H1 (cell line): ENCODE measurements at regions not wholly inside any gene's neighbourhood (a gene's known extent, or its start where the extent isn't known, plus 50 kb on each side); places are given as distances from the start of the nearest gene placed in this dataset.

Experiments used
- CTCF ChIA-PET: fragments of 300-600 bp; sonication (Branson Sonifier 250); formaldehyde crosslinking; loops from one replicate; lab custom pipeline; 2021; ENCODE audit not compliant: partially characterized antibody; lab: Charles Lee
- POLR2A ChIA-PET: fragments of 300-600 bp; sonication (Branson Sonifier 250); formaldehyde crosslinking; loops from one replicate; lab custom pipeline; 2021; ENCODE audit warnings: inconsistent platforms; ENCODE audit not compliant: partially characterized antibody; lab: Charles Lee
- DNase-seq, 2 experiments: peaks; one replicate each; pipeline versions ENCODE4 v3.0.0 to v3.0.0-alpha.2; 2010 to 2022; ENCODE audit warnings: low spot score in 2 of 2, low read depth in 1 of 2, mixed read lengths in 1 of 2
- FAIRE-seq: peaks from 2 replicates; lab custom pipeline; 2011; peaks lifted over from hg19 to GRCh38; lab: Jason Lieb, UNC
- H2AFZ ChIP-seq: 2 replicates; pipeline ENCODE4 v1.8.1; 2012; ENCODE audit warnings: low read length, inconsistent platforms
- H2AK5ac ChIP-seq: 2 replicates; pipeline ENCODE4 v1.6.1; 2013; ENCODE audit warnings: low read depth, low read length
- H2BK120ac ChIP-seq: replicated peaks from 2 replicates; pipeline ENCODE3; 2013; ENCODE audit warnings: low read depth, low read length, inconsistent platforms
- H2BK12ac ChIP-seq: 2 replicates; pipeline ENCODE4 v1.6.1; 2013; ENCODE audit warnings: low read depth, low read length
- H2BK15ac ChIP-seq: 2 replicates; pipeline ENCODE4 v1.6.1; 2013; ENCODE audit warnings: low read length
- H2BK20ac ChIP-seq: 2 replicates; pipeline ENCODE4 v1.6.1; 2013; ENCODE audit warnings: low read length
- H2BK5ac ChIP-seq: 2 replicates; pipeline ENCODE4 v1.6.1; 2013; ENCODE audit warnings: low read depth, low read length
- H3K14ac ChIP-seq: 2 replicates; pipeline ENCODE4 v1.6.1; 2013; ENCODE audit warnings: inconsistent platforms; ENCODE audit not compliant: insufficient read length
- H3K18ac ChIP-seq: 2 replicates; pipeline ENCODE4 v1.6.1; 2013; ENCODE audit warnings: low read length; ENCODE audit errors: extremely low read depth
- H3K23ac ChIP-seq: 2 replicates; pipeline ENCODE4 v1.6.1; 2013; ENCODE audit warnings: inconsistent platforms; ENCODE audit not compliant: insufficient read length
- H3K23me2 ChIP-seq: 2 replicates; pipeline ENCODE4 v1.6.1; 2013; ENCODE audit warnings: low read depth, low read length
- H3K27ac ChIP-seq: 2 replicates; pipeline ENCODE4 v1.6.1; 2011; ENCODE audit warnings: low read depth, low read length, inconsistent platforms
- H3K27me3 ChIP-seq, 4 experiments: replicated peaks in 1 of 4; 1 replicate in 1 of 4; 2 replicates in 3 of 4; pipeline versions ENCODE4 v1.6.1 to v1.8.1; 2011 to 2013; ENCODE audit warnings: low read length in 3 of 4, mild to moderate bottlenecking in 3 of 4, inconsistent platforms in 2 of 4, mixed read lengths in 2 of 4, moderate library complexity in 1 of 4; ENCODE audit not compliant: control insufficient read depth in 3 of 4, insufficient read depth in 3 of 4; ENCODE audit errors: extremely low read depth in 1 of 4
- H3K36me3 ChIP-seq, 4 experiments: 2 replicates each; pipeline versions ENCODE4 v1.6.1 to v1.8.1; 2011 to 2013; ENCODE audit warnings: mild to moderate bottlenecking in 4 of 4, low read length in 3 of 4, moderate library complexity in 2 of 4, control low read depth in 1 of 4, inconsistent platforms in 1 of 4; ENCODE audit not compliant: insufficient read depth in 4 of 4, control insufficient read depth in 2 of 4
- H3K4ac ChIP-seq: replicated peaks from 2 replicates; pipeline ENCODE3; 2013; ENCODE audit warnings: low read length, low read depth, mixed read lengths, inconsistent platforms; ENCODE audit not compliant: insufficient read length
- H3K4me1 ChIP-seq, 4 experiments: replicated peaks in 1 of 4; 1 replicate in 1 of 4; 2 replicates in 3 of 4; pipeline versions ENCODE4 v1.6.1 to v1.8.1; 2011 to 2013; ENCODE audit warnings: low read length in 3 of 4, inconsistent platforms in 2 of 4, mixed read lengths in 1 of 4; ENCODE audit not compliant: insufficient read depth in 4 of 4, control insufficient read depth in 3 of 4
- H3K4me2 ChIP-seq, 2 experiments: 2 replicates each; pipeline versions ENCODE4 v1.6.1 to v1.8.1; 2011 to 2013; ENCODE audit warnings: low read depth in 2 of 2, low read length in 2 of 2, control low read depth in 1 of 2, inconsistent platforms in 1 of 2, mild to moderate bottlenecking in 1 of 2; ENCODE audit not compliant: insufficient read depth in 1 of 2
- H3K4me3 ChIP-seq, 4 experiments: fragments of 200-600, 300-600 bp in 1 of 4; sonication (generic), shearing (Covaris generic), sonication (Bioruptor Twin) in 1 of 4; 2 replicates each; pipeline versions ENCODE4 v1.5.1 to v1.8.1; 2011 to 2016; ENCODE audit warnings: low read length in 4 of 4, low read depth in 3 of 4, control low read depth in 2 of 4, inconsistent platforms in 2 of 4, mild to moderate bottlenecking in 2 of 4, mixed read lengths in 1 of 4, moderate library complexity in 1 of 4; ENCODE audit not compliant: insufficient read depth in 2 of 4; ENCODE audit errors: extremely low read depth in 1 of 4
- H3K56ac ChIP-seq: replicated peaks from 2 replicates; pipeline ENCODE3; 2013; ENCODE audit warnings: low read depth, mild to moderate bottlenecking, mixed read lengths, low read length, inconsistent platforms; ENCODE audit not compliant: insufficient read length
- H3K79me1 ChIP-seq: 2 replicates; pipeline ENCODE4 v1.6.1; 2013; ENCODE audit warnings: low read depth, low read length, control low read depth
- H3K79me2 ChIP-seq, 2 experiments: 2 replicates each; pipeline versions ENCODE4 v1.6.1 to v1.8.1; 2012 to 2013; ENCODE audit warnings: low read length in 2 of 2, mild to moderate bottlenecking in 2 of 2, inconsistent platforms in 1 of 2; ENCODE audit not compliant: insufficient read depth in 2 of 2, control insufficient read depth in 1 of 2
- H3K9ac ChIP-seq, 4 experiments: replicated peaks in 1 of 4; 1 replicate in 1 of 4; 2 replicates in 3 of 4; pipeline versions ENCODE4 v1.6.1 to v1.8.1; 2011 to 2013; ENCODE audit warnings: low read depth in 3 of 4, low read length in 3 of 4, control low read depth in 2 of 4, mild to moderate bottlenecking in 2 of 4, moderate library complexity in 2 of 4, inconsistent platforms in 1 of 4; ENCODE audit errors: extremely low read depth in 1 of 4
- H3K9me3 ChIP-seq, 2 experiments: 2 replicates each; pipeline versions ENCODE4 v1.6.1 to v1.8.1; 2012 to 2013; ENCODE audit warnings: mild to moderate bottlenecking in 2 of 2, moderate library complexity in 2 of 2, control low read depth in 1 of 2, inconsistent platforms in 1 of 2, low read depth in 1 of 2, low read length in 1 of 2, mixed read lengths in 1 of 2; ENCODE audit not compliant: insufficient read depth in 2 of 2
- H4K20me1 ChIP-seq, 2 experiments: replicated peaks in 1 of 2; 2 replicates each; pipeline versions ENCODE3 to v1.8.1; 2011 to 2013; ENCODE audit warnings: inconsistent platforms in 2 of 2, low read length in 2 of 2, mild to moderate bottlenecking in 1 of 2; ENCODE audit not compliant: insufficient read depth in 2 of 2, control insufficient read depth in 1 of 2
- H4K5ac ChIP-seq: 2 replicates; pipeline ENCODE4 v1.6.1; 2013; ENCODE audit warnings: low read length, low read depth, mixed read lengths, inconsistent platforms; ENCODE audit not compliant: insufficient read length
- H4K8ac ChIP-seq: 2 replicates; pipeline ENCODE4 v1.8.0; 2013; ENCODE audit warnings: mild to moderate bottlenecking, moderate library complexity, low read length, inconsistent platforms; ENCODE audit not compliant: insufficient read depth; ENCODE audit errors: extremely low read depth
- H4K91ac ChIP-seq: replicated peaks from 2 replicates; pipeline ENCODE3; 2013; ENCODE audit warnings: low read length, mixed read lengths, inconsistent platforms; ENCODE audit not compliant: insufficient read length
- CBX8 ChIP-seq: fragments of 300-800, 300-1000 bp; sonication (generic); IDR thresholded peaks from 2 replicates; pipeline ENCODE4 v1.7.1; 2016; ENCODE audit warnings: low read depth, low read length, borderline replicate concordance
- CHD2 ChIP-seq: IDR thresholded peaks from 2 replicates; pipeline ENCODE4 v1.6.1; 2012; ENCODE audit warnings: low read length, improper control_type of control experiment
- E2F6 ChIP-seq: IDR thresholded peaks from 2 replicates; pipeline ENCODE4 v1.6.1; 2012; ENCODE audit warnings: inconsistent platforms
- EGR1 ChIP-seq: IDR thresholded peaks from 2 replicates; pipeline ENCODE4 v1.6.1; 2011; ENCODE audit warnings: low read depth, low read length, borderline replicate concordance
- EP300 ChIP-seq, 2 experiments: IDR thresholded peaks; 1 replicate in 1 of 2; 2 replicates in 1 of 2; pipeline ENCODE4 v1.6.1; 2011 to 2012; ENCODE audit warnings: low read depth in 2 of 2, low read length in 2 of 2, mild to moderate bottlenecking in 2 of 2, borderline replicate concordance in 1 of 2, inconsistent platforms in 1 of 2, moderate library complexity in 1 of 2
- EZH2 ChIP-seq: fragments of 200-600 bp; sonication (generic); IDR thresholded peaks from 2 replicates; pipeline ENCODE4 v1.7.1; 2012; ENCODE audit warnings: low read depth, mild to moderate bottlenecking, moderate library complexity, low read length, inconsistent platforms; ENCODE audit not compliant: severe bottlenecking
- GTF2F1 ChIP-seq: IDR thresholded peaks from 2 replicates; pipeline ENCODE4 v1.6.1; 2012; ENCODE audit warnings: low read depth, low read length, improper control_type of control experiment, borderline replicate concordance
- JUND ChIP-seq: IDR thresholded peaks from 2 replicates; pipeline ENCODE4 v1.6.1; 2011; ENCODE audit warnings: mild to moderate bottlenecking, improper control_type of control experiment, low read length
- KDM4A ChIP-seq: IDR thresholded peaks from one replicate; pipeline ENCODE4 v1.7.1; 2012; ENCODE audit warnings: low read depth, mild to moderate bottlenecking, moderate library complexity, low read length, inconsistent platforms; ENCODE audit not compliant: severe bottlenecking
- SIN3A ChIP-seq, 2 experiments: IDR thresholded peaks in 1 of 2; conservative IDR thresholded peaks in 1 of 2; 2 replicates each; pipeline ENCODE4 v1.6.1; 2011 to 2012; ENCODE audit warnings: low read length in 2 of 2, improper control_type of control experiment in 1 of 2, low read depth in 1 of 2, mild to moderate bottlenecking in 1 of 2
- SIRT6 ChIP-seq: IDR thresholded peaks from one replicate; pipeline ENCODE4 v1.7.1; 2012; ENCODE audit warnings: low read length, inconsistent platforms
- SP1 ChIP-seq: IDR thresholded peaks from 2 replicates; pipeline ENCODE4 v1.6.1; 2011; ENCODE audit warnings: low read depth, low read length
- SP4 ChIP-seq: IDR thresholded peaks from 2 replicates; pipeline ENCODE4 v1.6.1; 2012; ENCODE audit warnings: low read length, inconsistent platforms
- SRF ChIP-seq: IDR thresholded peaks from 2 replicates; pipeline ENCODE4 v1.6.1; 2011; ENCODE audit warnings: mild to moderate bottlenecking, low read depth, low read length, moderate library complexity
- TBP ChIP-seq: IDR thresholded peaks from 2 replicates; pipeline ENCODE4 v1.6.1; 2011; ENCODE audit warnings: low read depth, low read length, improper control_type of control experiment
- WGBS, 2 experiments: shearing (Covaris generic) in 1 of 2; methylation state at CpG; one replicate each; pipeline versions ENCODE4 v1.1.6 to v1.1.7; 2013 to 2015; ENCODE audit warnings: low lambda C conversion rate in 2 of 2, mixed read lengths in 2 of 2, inconsistent platforms in 1 of 2, low coverage in 1 of 2, missing lambda C conversion rate in 1 of 2; ENCODE audit not compliant: insufficient replicate concordance in 2 of 2, insufficient coverage in 1 of 2, insufficient read length in 1 of 2; ENCODE audit errors: extremely low coverage in 1 of 2, missing lambda C conversion rate in 1 of 2; 5-methylcytosine and 5-hydroxymethylcytosine counted together

GRCh38 chr6:10258341-10258740, 156.5 kb downstream of the TFAP2A start:
- Histone ChIP-seq H3K23ac (no peak overlapping the region), H3K79me2 (no peaks in the 10 kb centered on the region), H2BK20ac (no peak overlapping the region), H3K23me2 (no peaks in the 10 kb centered on the region), H4K8ac (no peak overlapping the region), H3K4me1 (no peaks in the 10 kb centered on the region), H3K56ac (no peak overlapping the region), H3K36me3 (no peaks in the 10 kb centered on the region), H4K91ac (no peak overlapping the region), H2BK120ac (no peak overlapping the region), H2BK5ac (no peak overlapping the region)
- no peak for DNase-seq
- CTCF ChIA-PET: interaction anchor here (0.6 to 1.9 kb wide), 3 partner anchors 10 to 142 kb away, joined by 4 to 8 read pairs (median 5); no protein-coding TSS in a partner anchor
- FAIRE-seq: no peak
- TF ChIP-seq E2F6 (no peak), SIN3A (conservative IDR thresholded peaks at IDR 0.05 in 1 of 2, IDR thresholded peaks at IDR 0.05 in 1 of 2; ENCODE audit: low read depth in 1 of 2, low read length in 2 of 2) (no peak), EZH2 (no peak), SRF (no peak), EGR1 (no peak), SIRT6 (no peak), CHD2 (no peak), EP300 (IDR thresholded peaks at IDR 0.05; ENCODE audit: borderline replicate concordance in 1 of 2, low read depth in 2 of 2, low read length in 2 of 2) (no peak), KDM4A (no peak), TBP (no peak), JUND (no peak), SP1 (no peak), SP4 (no peak), CBX8 (no peak), GTF2F1 (no peak)
- TF ChIP-seq, all 59 proteins: peak for 0
- H3K27me3 ChIP-seq: no peaks in the 10 kb centered on the region
- H3K9me3 ChIP-seq: no peaks in the 10 kb centered on the region
- H4K5ac ChIP-seq: no peak overlapping the region
- 92% methylated on average over 1 of the region's 1 CpG; no CpG with 5 or more reads in 1 of the 2 experiments for WGBS, 2 experiments
- H3K4me3 ChIP-seq: no peak overlapping the region
- no peak overlapping the region for H2AFZ ChIP-seq
- no peak overlapping the region for H3K14ac ChIP-seq
- H3K27ac ChIP-seq: no peak overlapping the region
- no peak overlapping the region for H3K4ac ChIP-seq
- H3K79me1 ChIP-seq: no peaks in the 10 kb centered on the region
- H2AK5ac ChIP-seq: no peak overlapping the region
- H3K18ac ChIP-seq: no peak overlapping the region
- H4K20me1 ChIP-seq: no peaks in the 10 kb centered on the region
- POLR2A ChIA-PET: no interaction called here
- H2BK15ac ChIP-seq: no peak overlapping the region
- H2BK12ac ChIP-seq: no peak overlapping the region
- H3K9ac ChIP-seq: no peak overlapping the region
- H3K4me2 ChIP-seq: no peak overlapping the region
